Breast epithelium (tissue), 3 donors: ENCODE measurements at regions not wholly inside any gene's neighbourhood (a gene's known extent, or its start where the extent isn't known, plus 50 kb on each side); places are given as distances from the start of the nearest gene placed in this dataset.

Experiments
- POLR2AphosphoS5 ChIP-seq, 3 donors: sonication (generic); formaldehyde crosslinking; IDR thresholded peaks; one replicate each; pipeline ENCODE4 v1.6.1; 2017; ENCODE audit warnings: antibody characterized with exemption in 3 of 3
- TF ChIP-seq, protein P1 (sequence below), 3 donors: fragments of 450-650 bp; IDR thresholded peaks; one replicate each; pipeline ENCODE4 v1.5.1; 2016 to 2017; ENCODE audit warnings: antibody characterized with exemption in 3 of 3, mild to moderate bottlenecking in 3 of 3, moderate library complexity in 3 of 3

DNA sequence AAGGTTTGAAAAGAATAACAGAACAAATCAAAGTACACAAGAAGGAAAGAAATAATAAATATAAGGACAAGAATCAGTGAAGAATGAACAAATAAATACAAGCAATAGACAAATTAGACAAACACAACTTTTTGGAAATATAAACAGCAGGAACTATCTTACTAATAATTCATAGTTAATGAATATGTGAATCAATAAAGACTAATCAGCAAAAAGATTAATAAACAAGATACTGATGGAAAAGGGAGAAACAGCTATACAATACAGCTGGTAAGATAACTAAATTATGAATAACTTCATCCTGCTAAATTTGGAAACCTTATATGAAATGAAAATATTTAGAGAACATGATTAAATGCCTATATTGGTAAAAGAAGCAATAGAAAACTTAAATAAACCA, 193.6 kb upstream of the SPRED2 start:
- TF ChIP-seq POLR2AphosphoS5 (IDR thresholded peaks at IDR 0.05), result no peak
- TF ChIP-seq, protein P1, sequence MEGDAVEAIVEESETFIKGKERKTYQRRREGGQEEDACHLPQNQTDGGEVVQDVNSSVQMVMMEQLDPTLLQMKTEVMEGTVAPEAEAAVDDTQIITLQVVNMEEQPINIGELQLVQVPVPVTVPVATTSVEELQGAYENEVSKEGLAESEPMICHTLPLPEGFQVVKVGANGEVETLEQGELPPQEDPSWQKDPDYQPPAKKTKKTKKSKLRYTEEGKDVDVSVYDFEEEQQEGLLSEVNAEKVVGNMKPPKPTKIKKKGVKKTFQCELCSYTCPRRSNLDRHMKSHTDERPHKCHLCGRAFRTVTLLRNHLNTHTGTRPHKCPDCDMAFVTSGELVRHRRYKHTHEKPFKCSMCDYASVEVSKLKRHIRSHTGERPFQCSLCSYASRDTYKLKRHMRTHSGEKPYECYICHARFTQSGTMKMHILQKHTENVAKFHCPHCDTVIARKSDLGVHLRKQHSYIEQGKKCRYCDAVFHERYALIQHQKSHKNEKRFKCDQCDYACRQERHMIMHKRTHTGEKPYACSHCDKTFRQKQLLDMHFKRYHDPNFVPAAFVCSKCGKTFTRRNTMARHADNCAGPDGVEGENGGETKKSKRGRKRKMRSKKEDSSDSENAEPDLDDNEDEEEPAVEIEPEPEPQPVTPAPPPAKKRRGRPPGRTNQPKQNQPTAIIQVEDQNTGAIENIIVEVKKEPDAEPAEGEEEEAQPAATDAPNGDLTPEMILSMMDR (IDR thresholded peaks at IDR 0.05), result no peak
